H9 (cell line): ENCODE measurements at regions not wholly inside any gene's neighbourhood (a gene's known extent, or its start where the extent isn't known, plus 50 kb on each side); places are given as distances from the start of the nearest gene placed in this dataset.

Experiments used
- DNase-seq: peaks from one replicate; pipeline ENCODE4 v3.0.0-alpha.2; 2017
- H2AFZ ChIP-seq: one replicate; pipeline ENCODE4 v1.6.1; 2013; ENCODE audit warnings: mild to moderate bottlenecking, low read length, control low read depth, moderate library complexity
- H2AK5ac ChIP-seq: 2 replicates; pipeline ENCODE4 v1.6.1; 2013; ENCODE audit warnings: low read length, control low read depth, mixed read lengths; ENCODE audit not compliant: insufficient read length
- H2BK120ac ChIP-seq: one replicate; pipeline ENCODE4 v1.6.1; 2013; ENCODE audit warnings: low read depth, mild to moderate bottlenecking, low read length, control low read depth, inconsistent platforms; ENCODE audit not compliant: poor library complexity, severe bottlenecking
- H2BK12ac ChIP-seq: 2 replicates; pipeline ENCODE4 v1.6.1; 2013; ENCODE audit warnings: low read length, control low read depth, mixed read lengths, low read depth; ENCODE audit not compliant: insufficient read length
- H2BK15ac ChIP-seq: 2 replicates; pipeline ENCODE4 v1.6.1; 2013; ENCODE audit warnings: low read depth, low read length, control low read depth
- H2BK20ac ChIP-seq: one replicate; pipeline ENCODE4 v1.6.1; 2013; ENCODE audit warnings: low read depth, mild to moderate bottlenecking, low read length, control low read depth, inconsistent platforms; ENCODE audit not compliant: poor library complexity, severe bottlenecking
- H2BK5ac ChIP-seq: 2 replicates; pipeline ENCODE4 v1.6.1; 2013; ENCODE audit warnings: low read length, control low read depth, mixed read lengths; ENCODE audit not compliant: insufficient read length
- H3K14ac ChIP-seq: 2 replicates; pipeline ENCODE4 v1.6.1; 2013; ENCODE audit warnings: low read length, control low read depth; ENCODE audit not compliant: insufficient read depth
- H3K18ac ChIP-seq: 2 replicates; pipeline ENCODE4 v1.6.1; 2013; ENCODE audit warnings: low read depth, mild to moderate bottlenecking, mixed read lengths, low read length, control low read depth; ENCODE audit not compliant: insufficient read length
- H3K23ac ChIP-seq: 2 replicates; pipeline ENCODE4 v1.6.1; 2013; ENCODE audit warnings: low read length, control low read depth, mixed read lengths, low read depth; ENCODE audit not compliant: insufficient read length
- H3K23me2 ChIP-seq: 2 replicates; pipeline ENCODE4 v1.6.1; 2013; ENCODE audit warnings: low read depth, mild to moderate bottlenecking, mixed read lengths, low read length, control low read depth; ENCODE audit not compliant: insufficient read length, poor library complexity, severe bottlenecking
- H3K27ac ChIP-seq: 2 replicates; pipeline ENCODE4 v1.5.1; 2013; ENCODE audit warnings: low read length, control low read depth, mixed read lengths, low read depth; ENCODE audit not compliant: insufficient read length
- H3K27me3 ChIP-seq: 2 replicates; pipeline ENCODE4 v1.6.1; 2013; ENCODE audit warnings: low read length, control low read depth, inconsistent platforms; ENCODE audit not compliant: insufficient read depth
- H3K4ac ChIP-seq: 2 replicates; pipeline ENCODE4 v1.6.1; 2013; ENCODE audit warnings: low read depth, mild to moderate bottlenecking, control low read depth, inconsistent platforms, low read length, moderate library complexity
- H3K4me1 ChIP-seq: 2 replicates; pipeline ENCODE4 v1.6.1; 2013; ENCODE audit warnings: low read length, control low read depth, inconsistent platforms; ENCODE audit not compliant: insufficient read depth
- H3K4me2 ChIP-seq: 2 replicates; pipeline ENCODE4 v1.6.1; 2013; ENCODE audit warnings: low read length, control low read depth, mixed read lengths; ENCODE audit not compliant: insufficient read length, insufficient read depth
- H3K56ac ChIP-seq: 2 replicates; pipeline ENCODE4 v1.6.1; 2013; ENCODE audit warnings: low read depth, mild to moderate bottlenecking, mixed read lengths, low read length, control low read depth; ENCODE audit not compliant: insufficient read length
- H3K79me1 ChIP-seq: 2 replicates; pipeline ENCODE4 v1.6.1; 2013; ENCODE audit warnings: low read depth, mild to moderate bottlenecking, moderate library complexity, low read length, control low read depth, inconsistent platforms; ENCODE audit not compliant: insufficient read depth, poor library complexity, severe bottlenecking
- H3K79me2 ChIP-seq: 2 replicates; pipeline ENCODE4 v1.6.1; 2013; ENCODE audit warnings: low read length, control low read depth, inconsistent platforms; ENCODE audit not compliant: insufficient read depth
- H3K9ac ChIP-seq: 2 replicates; pipeline ENCODE4 v1.6.1; 2013; ENCODE audit warnings: low read length, control low read depth, mixed read lengths; ENCODE audit not compliant: insufficient read length; ENCODE audit errors: extremely low read depth
- H3K9me3 ChIP-seq: one replicate; pipeline ENCODE4 v1.6.1; 2013; ENCODE audit warnings: low read depth, low read length, inconsistent platforms; ENCODE audit not compliant: control insufficient read depth
- H3T11ph ChIP-seq: one replicate; pipeline ENCODE4 v1.6.1; 2013; ENCODE audit warnings: mild to moderate bottlenecking, low read length, control low read depth, inconsistent platforms
- H4K20me1 ChIP-seq: one replicate; pipeline ENCODE4 v1.6.1; 2013; ENCODE audit not compliant: control insufficient read depth, insufficient read length, insufficient read depth
- H4K5ac ChIP-seq: 2 replicates; pipeline ENCODE4 v1.6.1; 2013; ENCODE audit warnings: low read depth, mild to moderate bottlenecking, mixed read lengths, low read length, control low read depth; ENCODE audit not compliant: insufficient read length
- H4K8ac ChIP-seq: replicated peaks from 2 replicates; pipeline ENCODE4 v1.6.1; 2013; ENCODE audit warnings: low read length, control low read depth, mixed read lengths, low read depth; ENCODE audit not compliant: insufficient read length
- H4K91ac ChIP-seq: 2 replicates; pipeline ENCODE4 v1.6.1; 2013; ENCODE audit warnings: low read depth, mild to moderate bottlenecking, moderate library complexity, mixed read lengths, low read length, control low read depth; ENCODE audit not compliant: insufficient read length
- H3K27ac Mint-ChIP-seq, 3 experiments: 2 replicates in 2 of 3; 3 replicates in 1 of 3; pipeline ENCODE4 v1.8.0; 2020 to 2021; ENCODE audit warnings: mixed read lengths in 3 of 3, mild to moderate bottlenecking in 1 of 3, moderate library complexity in 1 of 3
- H3K27me3 Mint-ChIP-seq: 2 replicates; pipeline ENCODE4 v1.8.0; 2021; ENCODE audit warnings: low read depth, mild to moderate bottlenecking, moderate library complexity, mixed read lengths
- H3K36me3 Mint-ChIP-seq, 3 experiments: 2 replicates in 2 of 3; 3 replicates in 1 of 3; pipeline ENCODE4 v1.8.0; 2020 to 2021; ENCODE audit warnings: low read depth in 3 of 3, mixed read lengths in 3 of 3; ENCODE audit not compliant: insufficient read depth in 1 of 3
- H3K4me1 Mint-ChIP-seq, 2 experiments: 2 replicates each; pipeline ENCODE4 v1.8.0; 2020; ENCODE audit warnings: mixed read lengths in 2 of 2
- H3K4me3 Mint-ChIP-seq, 2 experiments: 2 replicates in 1 of 2; 3 replicates in 1 of 2; pipeline ENCODE4 v1.8.0; 2020 to 2021; ENCODE audit warnings: mild to moderate bottlenecking in 2 of 2, mixed read lengths in 2 of 2, moderate library complexity in 1 of 2
- H3K9me3 Mint-ChIP-seq, 2 experiments: 2 replicates in 1 of 2; 3 replicates in 1 of 2; pipeline ENCODE4 v1.8.0; 2020; ENCODE audit warnings: mild to moderate bottlenecking in 2 of 2, mixed read lengths in 2 of 2, moderate library complexity in 1 of 2
- CTCF ChIP-seq: fragments of 200-600 bp; sonication (generic); conservative IDR thresholded peaks from 3 replicates; pipeline ENCODE4 v1.8.0; 2021; ENCODE audit warnings: antibody characterized with exemption, mild to moderate bottlenecking
- WGBS: extraction: QIAGEN DNeasy Blood & Tissue Kit; methylation state at CpG from one replicate; pipeline ENCODE4 v1.1.7; 2013; ENCODE audit warnings: missing lambda C conversion rate, low lambda C conversion rate, mixed read lengths; ENCODE audit not compliant: insufficient read length; ENCODE audit errors: extremely low coverage; 5-methylcytosine and 5-hydroxymethylcytosine counted together

DNA sequence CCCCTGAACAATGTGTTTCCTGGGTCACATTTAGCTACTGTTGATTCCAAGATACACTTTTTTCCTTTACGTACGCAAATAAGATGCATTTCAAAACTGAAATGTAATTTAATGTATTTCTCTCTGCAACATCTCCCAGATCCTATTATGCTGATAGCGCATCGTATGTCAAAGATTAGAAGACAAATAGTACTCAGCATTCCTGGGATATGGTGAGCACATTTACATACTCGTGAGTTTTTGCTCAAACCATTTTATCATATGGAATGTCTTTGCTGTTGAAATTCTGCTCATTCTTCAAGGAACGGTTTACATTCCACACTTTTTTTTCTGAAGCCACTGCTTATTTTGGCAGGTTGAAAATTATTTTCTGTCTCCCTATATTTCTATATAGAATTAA, 221.4 kb downstream of the OXSM start:
- no peak for TF ChIP-seq CTCF
- H3K79me1 ChIP-seq: no peaks in the 10 kb centered on the region
- Mint-ChIP-seq H3K36me3 (no peaks in the 10 kb centered on the region), H3K27me3 (no peaks in the 10 kb centered on the region), H3K9me3 (no peaks in the 10 kb centered on the region; a peak in 1 of 5 replicates), H3K27ac (no peak overlapping the region), H3K4me3 (no peak overlapping the region), H3K4me1 (peaks cover 4 to 6% of the 10 kb centered on the region in 2 experiments; a peak in 2 of 4 replicates)
- H2BK20ac ChIP-seq: no peak overlapping the region
- no peak overlapping the region for H3K23ac ChIP-seq
- H3K4me1 ChIP-seq: no peaks in the 10 kb centered on the region
- H4K5ac ChIP-seq: no peak overlapping the region
- no peak overlapping the region for H3K14ac ChIP-seq
- no peak overlapping the region for H3K27ac ChIP-seq
- no peak overlapping the region for H3K9ac ChIP-seq
- no peak overlapping the region for H2AK5ac ChIP-seq
- DNase-seq: no peak
- no peak overlapping the region for H2BK12ac ChIP-seq
- H3K4ac ChIP-seq: no peak overlapping the region
- H2BK5ac ChIP-seq: no peak overlapping the region
- H2BK120ac ChIP-seq: no peak overlapping the region
- H3K9me3 ChIP-seq: no peaks in the 10 kb centered on the region
- no peak overlapping the region for H2AFZ ChIP-seq
- no peak overlapping the region for H3K4me2 ChIP-seq
- no peak overlapping the region for H3K56ac ChIP-seq
- no peak overlapping the region for H3T11ph ChIP-seq
- no peak overlapping the region for H3K18ac ChIP-seq
- no peaks in the 10 kb centered on the region for H4K20me1 ChIP-seq
- no peaks in the 10 kb centered on the region for H3K79me2 ChIP-seq
- no peaks in the 10 kb centered on the region for H3K23me2 ChIP-seq
- H3K27me3 ChIP-seq: no peaks in the 10 kb centered on the region
- WGBS: no CpG with 5 or more reads among the region's 6 CpGs
- no peak overlapping the region for H4K8ac ChIP-seq
- no peak overlapping the region for H2BK15ac ChIP-seq
- no peak overlapping the region for H4K91ac ChIP-seq
